Heart left ventricle (tissue), 13 donors: ENCODE measurements at regions not wholly inside any gene's neighbourhood (a gene's known extent, or its start where the extent isn't known, plus 50 kb on each side); places are given as distances from the start of the nearest gene placed in this dataset.

Experiments
- CTCF ChIP-seq, 12 donors: fragments of 200-600 bp; sonication (generic) in 4 of 12; IDR thresholded peaks; one replicate each; pipeline versions ENCODE4 v1.5.0 to v1.8.0; 2018 to 2022; ENCODE audit warnings: antibody characterized with exemption in 12 of 12, mild to moderate bottlenecking in 5 of 12
- POLR2A ChIP-seq, 2 donors: fragments of 450-650 bp; IDR thresholded peaks; one replicate each; pipeline ENCODE4 v1.6.1; 2017; ENCODE audit warnings: antibody characterized with exemption in 2 of 2, mild to moderate bottlenecking in 2 of 2, moderate library complexity in 2 of 2
- donor health status: ischemic (EF 13 %, LVEDD 7.1; RV severe dilation, severe dysfunction).
- donor health status: DM: no; HTN: yes; CAD: no.
- donor health status: DM: no; HTN: no; CAD: no.
- donor health status: ischemic (EF 25% LVEDD 6.9; RV normal size, moderate dysfunction).
- donor health status: ischemic (EF 25% LVEDD 5.7; RV mildly dilated, moderate dysfunction).
- donor health status: ischemic (EF 35%, LVEDD 5.7; RV mildly dilated, moderate dysfunction).
- donor health status: nonischemic (EF 11% LVEDD 7.7; RV severe dilation, severe dysfunction).
- donor health status: DM: yes; HTN: yes; CAD: no.
- donor health status: PGD.
- donor health status: ischemic (EF 29% LVEDD 5.4; RV normal size, mild dysfunction).
- donor health status: nonischemic (EF 23%, LVEDD 6.1; RV moderate dilation, normal function).

- peak; percentile 35 to 73 (median 60) for TF ChIP-seq CTCF (IDR thresholded peaks at IDR 0.05)
- no peak for TF ChIP-seq POLR2A (IDR thresholded peaks at IDR 0.05)
Observed at GRCh38 chr1:55702064-55702463, 486.9 kb upstream of the USP24 start.
